Fibroblast of mammary gland (primary cell): ENCODE measurements at regions not wholly inside any gene's neighbourhood (a gene's known extent, or its start where the extent isn't known, plus 50 kb on each side); places are given as distances from the start of the nearest gene placed in this dataset.
A peak's percentile ranks its signal among the peaks of the same experiment; 100 is the strongest.

Source experiments
- DNase-seq: peaks from one replicate; pipeline ENCODE4 v3.0.0-alpha.2; 2010; ENCODE audit warnings: low read depth
- H3K4me3 ChIP-seq: 2 replicates; pipeline ENCODE4 v1.5.1; 2011; ENCODE audit warnings: low read depth, mild to moderate bottlenecking, low read length, moderate library complexity; ENCODE audit not compliant: control insufficient read depth
- CTCF ChIP-seq: conservative IDR thresholded peaks from 2 replicates; pipeline ENCODE4 v1.5.1; 2011; ENCODE audit warnings: low read depth, low read length, inconsistent platforms; ENCODE audit not compliant: control insufficient read depth, insufficient read depth

DNA sequence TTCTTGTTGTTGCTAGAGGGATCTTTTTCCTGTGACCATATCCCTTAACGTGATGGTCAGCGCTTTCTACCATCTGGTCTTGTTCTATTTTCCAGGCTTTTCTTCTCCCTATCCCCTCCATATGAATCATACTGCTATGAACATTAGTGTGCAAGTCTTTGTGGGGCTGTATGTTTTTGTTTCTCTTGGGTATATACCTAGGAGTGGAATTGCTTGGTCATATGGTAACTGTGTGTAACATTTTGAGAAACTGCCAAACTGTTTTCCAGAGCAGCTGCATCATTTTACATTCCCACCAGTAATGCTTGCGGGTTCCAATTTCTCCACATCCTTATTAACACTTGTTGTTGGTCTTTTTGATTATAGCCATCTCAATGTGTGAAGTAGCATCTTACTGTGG is 121.4 kb downstream of the SPRY1 start:
- H3K4me3 ChIP-seq: no peak overlapping the region
- DNase-seq: peak; percentile 47
- no peak for TF ChIP-seq CTCF

DNA sequence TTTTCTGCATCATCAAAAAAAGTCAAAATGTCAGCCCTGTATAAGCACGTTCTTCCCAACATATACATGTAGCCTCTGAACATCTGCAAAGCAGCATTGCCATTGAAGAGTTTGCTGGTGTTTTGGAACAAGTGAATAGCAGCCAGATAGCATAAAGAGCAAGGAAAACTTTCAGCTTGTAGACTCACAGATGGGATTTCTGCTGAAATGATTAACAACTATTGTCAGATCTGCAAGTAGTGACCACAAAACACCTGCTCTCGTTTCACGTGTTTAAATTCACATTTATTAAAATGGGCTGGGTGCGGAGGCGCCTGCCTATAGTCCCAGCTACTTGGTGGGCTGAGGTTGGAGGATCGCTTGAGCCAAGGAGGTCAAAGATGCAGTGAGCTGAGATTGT is 123.7 kb downstream of the SPRY1 start:
- TF ChIP-seq CTCF: no peak
- no peak overlapping the region for H3K4me3 ChIP-seq
- DNase-seq: no peak

DNA sequence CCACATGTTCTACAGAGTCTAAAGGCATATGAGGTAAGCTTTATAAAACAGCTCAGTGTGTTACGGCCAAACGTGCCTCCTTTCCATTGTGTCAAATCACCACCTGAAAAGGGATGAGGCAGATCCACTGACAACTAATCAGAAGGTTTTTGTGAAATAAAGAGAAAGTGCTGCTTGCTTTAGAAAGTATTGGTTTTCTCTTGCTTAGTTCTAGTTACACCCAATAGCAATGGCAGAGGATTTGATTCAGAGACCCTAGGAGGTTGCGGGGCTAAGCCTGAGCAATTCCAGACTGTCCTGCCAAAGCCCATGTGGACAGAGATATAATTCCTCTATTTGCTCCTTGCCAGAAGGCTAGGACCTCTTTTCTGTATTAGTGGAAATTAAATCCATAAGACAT is 125.5 kb downstream of the SPRY1 start:
- no peak for TF ChIP-seq CTCF
- no peak overlapping the region for H3K4me3 ChIP-seq
- no peak for DNase-seq

DNA sequence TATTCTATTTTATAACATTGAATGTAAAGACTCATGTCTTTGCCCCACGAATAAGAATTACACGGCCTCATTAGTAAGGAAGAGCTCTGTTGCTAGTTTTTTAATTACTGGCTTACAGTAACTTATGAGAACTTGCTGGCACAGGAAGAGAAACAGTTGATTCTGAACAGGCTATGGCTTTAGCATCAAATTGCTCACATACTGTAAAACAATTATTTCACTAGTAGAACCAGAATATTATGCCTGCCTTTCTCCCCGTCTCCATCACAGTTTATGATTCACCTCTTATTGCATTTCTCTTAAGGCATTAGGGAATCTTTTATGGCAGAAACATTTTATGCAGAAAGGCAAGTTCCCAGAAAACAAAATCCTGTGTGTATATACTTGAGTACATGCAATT is 126.1 kb downstream of the SPRY1 start:
- H3K4me3 ChIP-seq: no peak overlapping the region
- TF ChIP-seq CTCF: no peak
- DNase-seq: no peak

- no peak overlapping the region for H3K4me3 ChIP-seq
- no peak for DNase-seq
- no peak for TF ChIP-seq CTCF
Observed at GRCh38 chr4:123524958-123525628, 128.5 kb downstream of the SPRY1 start.

- no peak for DNase-seq
- TF ChIP-seq CTCF: no peak
- H3K4me3 ChIP-seq: no peak overlapping the region
Observed at GRCh38 chr4:123526511-123526910, 129.9 kb downstream of the SPRY1 start.
